SKM-1 treated with dmso at 0.1 percent for 144 hours (cell line): ENCODE measurements at regions not wholly inside any gene's neighbourhood (a gene's known extent, or its start where the extent isn't known, plus 50 kb on each side); places are given as distances from the start of the nearest gene placed in this dataset.
"Not testable (repeated sequence)": the region's sequence is repeated elsewhere in the genome, so short reads cannot be mapped to it uniquely, and the experiment has no call there.

ENCODE experiments used
- DNase-seq: peaks from one replicate; lab custom pipeline; 2025; ENCODE audit not compliant: unreplicated experiment; lab: John Stamatoyannopoulos, UW

GRCh38 chr20:1757606-1758512 is 100.3 kb upstream of the SIRPG start:
- no peak for DNase-seq

DNA sequence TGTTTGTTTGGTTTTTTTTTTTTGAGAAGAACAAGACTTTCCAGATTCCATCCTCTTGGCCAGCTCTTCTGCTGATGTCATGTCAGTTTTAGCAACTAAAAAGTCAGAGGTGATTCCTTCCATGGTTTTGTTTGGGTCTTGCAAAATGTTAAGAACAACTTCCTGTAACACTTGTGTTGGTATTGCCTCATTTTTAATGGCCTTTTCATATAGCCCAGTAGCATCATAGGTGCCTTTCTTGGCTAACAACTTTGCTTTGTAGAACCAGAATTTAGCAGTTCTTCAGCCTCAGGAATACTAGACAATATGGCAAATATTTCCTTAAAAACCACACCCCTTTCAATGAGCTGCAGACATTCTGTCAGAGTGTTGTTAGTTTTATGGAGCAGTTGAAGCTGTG is 99.5 kb upstream of the SIRPG start:
- DNase-seq, result peak; percentile 56

DNA sequence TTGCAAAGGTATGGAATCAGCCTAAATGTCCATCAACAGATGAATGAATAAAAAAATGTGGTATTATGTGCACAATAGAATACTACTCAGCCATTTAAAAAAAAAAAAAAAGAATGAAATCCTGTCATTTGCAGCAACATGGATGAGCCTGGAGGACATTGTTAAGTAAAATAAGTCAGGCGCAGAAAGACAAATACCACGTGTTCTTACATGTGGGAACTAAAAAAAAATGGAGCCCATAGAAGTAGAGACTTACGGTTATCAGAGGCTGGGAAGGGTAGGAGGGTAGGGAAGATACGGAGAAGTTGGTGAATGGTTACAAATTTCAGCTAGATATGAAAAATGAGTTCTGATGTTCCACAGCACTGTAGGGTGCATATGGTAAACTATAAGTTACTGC is 97.2 kb upstream of the SIRPG start:
- DNase-seq, result no peak

DNA sequence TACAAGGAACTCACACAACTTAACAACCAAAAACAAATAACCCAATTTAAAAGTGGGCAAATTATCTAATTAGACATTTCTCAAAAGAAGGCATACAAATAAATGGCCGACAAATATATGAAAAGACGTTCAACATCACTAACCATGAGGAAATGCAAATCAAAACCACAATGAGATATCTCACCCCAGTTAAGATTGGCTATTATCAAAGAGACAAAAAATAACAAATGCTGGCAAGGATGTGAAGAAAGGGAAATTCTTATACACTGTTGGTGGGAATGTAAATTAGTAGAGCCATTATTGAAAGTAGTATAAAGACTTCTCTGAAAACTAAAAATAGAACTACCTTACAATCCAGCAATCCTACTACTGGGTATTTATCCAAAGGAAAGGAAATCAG is 96.7 kb upstream of the SIRPG start:
- no peak for DNase-seq

DNA sequence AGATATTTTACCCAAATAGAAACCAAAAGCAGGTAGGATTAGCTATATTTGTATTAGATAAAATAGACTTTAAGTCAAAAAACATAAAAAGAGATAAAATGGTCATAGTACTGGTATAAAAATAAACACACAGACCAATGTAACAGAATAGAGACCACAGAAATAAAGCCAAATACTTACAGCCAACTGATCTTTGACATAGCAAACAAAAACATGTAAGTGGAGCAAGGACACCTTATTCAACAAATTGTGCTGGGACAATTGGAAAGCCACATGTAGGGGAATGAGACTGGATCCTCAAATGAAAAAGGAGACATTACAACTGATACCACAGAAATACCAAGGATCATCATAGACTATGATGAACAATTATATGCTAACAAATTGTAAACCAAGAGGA is 94.5 kb upstream of the SIRPG start:
- DNase-seq, result no peak

GRCh38 chr20:1748777-1749176 is 91.2 kb upstream of the SIRPG start:
- DNase-seq, result no peak

DNA sequence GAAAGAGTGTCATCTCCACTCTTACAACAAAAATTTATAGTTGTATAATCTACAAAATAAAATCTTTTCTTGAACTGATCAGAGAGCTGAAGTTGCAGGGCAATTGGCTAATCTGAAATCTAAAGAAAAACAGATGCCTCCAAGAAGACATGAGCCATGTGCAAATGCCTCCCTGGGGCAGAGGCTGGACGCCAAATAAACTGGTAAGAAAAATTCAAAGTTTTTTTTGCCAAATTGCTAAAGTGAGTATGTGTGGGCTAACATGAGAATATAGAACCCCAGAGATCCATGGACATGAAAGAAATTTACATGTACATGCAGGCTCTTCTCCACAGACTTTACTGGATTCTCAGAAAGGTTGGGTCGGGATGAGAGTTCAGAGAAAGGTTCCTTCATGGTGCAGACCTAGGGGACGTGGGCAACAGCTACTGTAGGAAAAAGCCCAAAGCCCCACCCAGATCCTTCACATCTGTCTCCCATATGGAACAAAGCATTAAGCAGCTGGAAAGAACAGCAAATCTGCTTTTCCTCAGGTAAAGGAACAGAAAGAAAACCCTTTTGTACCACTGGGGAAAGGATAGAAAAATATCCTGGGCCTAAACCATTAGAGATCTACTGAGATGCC is 90.5 kb upstream of the SIRPG start:
- no peak for DNase-seq

- DNase-seq, result not testable (repeated sequence)
Measured at GRCh38 chr20:1742049-1742434, 84.5 kb upstream of the SIRPG start.

DNA sequence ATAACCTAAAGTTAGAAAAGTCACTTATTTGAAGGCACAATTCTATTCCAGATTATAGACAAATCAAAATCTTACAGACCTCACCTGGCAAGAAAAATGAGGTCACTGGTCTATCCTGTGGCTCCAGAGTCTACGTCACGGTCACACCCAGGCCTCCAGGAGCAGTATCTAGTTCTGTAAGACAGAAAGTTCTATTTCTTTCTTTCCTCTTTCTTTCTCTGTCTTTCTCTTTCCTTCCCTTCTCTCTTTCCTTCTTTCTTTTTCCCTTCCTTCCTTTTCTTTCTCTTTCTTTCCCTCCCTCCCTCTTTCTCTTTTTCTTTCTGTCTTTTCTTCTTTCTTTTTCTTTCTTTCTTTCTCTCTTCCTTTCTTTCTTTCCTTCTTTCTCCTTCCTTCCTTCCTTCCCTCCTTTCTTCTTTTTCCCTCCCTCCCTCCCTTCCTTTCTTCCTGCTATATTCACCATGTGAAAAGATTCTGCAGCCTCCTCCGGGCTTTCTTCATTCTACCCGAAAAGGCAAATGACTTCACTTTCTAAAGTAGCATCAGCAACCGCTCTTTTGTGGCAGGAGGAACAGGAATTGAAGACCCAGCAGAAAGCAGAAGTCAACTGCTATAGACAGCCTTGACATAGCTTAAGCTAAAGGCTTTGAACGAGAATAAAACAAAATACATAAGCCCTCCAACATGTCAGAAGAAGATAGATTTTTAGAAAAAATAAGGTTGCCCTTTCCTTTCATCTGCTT is 83.9 kb upstream of the SIRPG start:
- peak; percentile 45 for DNase-seq

- DNase-seq, result no peak
Measured at GRCh38 chr20:1737134-1737533, 79.6 kb upstream of the SIRPG start.

DNA sequence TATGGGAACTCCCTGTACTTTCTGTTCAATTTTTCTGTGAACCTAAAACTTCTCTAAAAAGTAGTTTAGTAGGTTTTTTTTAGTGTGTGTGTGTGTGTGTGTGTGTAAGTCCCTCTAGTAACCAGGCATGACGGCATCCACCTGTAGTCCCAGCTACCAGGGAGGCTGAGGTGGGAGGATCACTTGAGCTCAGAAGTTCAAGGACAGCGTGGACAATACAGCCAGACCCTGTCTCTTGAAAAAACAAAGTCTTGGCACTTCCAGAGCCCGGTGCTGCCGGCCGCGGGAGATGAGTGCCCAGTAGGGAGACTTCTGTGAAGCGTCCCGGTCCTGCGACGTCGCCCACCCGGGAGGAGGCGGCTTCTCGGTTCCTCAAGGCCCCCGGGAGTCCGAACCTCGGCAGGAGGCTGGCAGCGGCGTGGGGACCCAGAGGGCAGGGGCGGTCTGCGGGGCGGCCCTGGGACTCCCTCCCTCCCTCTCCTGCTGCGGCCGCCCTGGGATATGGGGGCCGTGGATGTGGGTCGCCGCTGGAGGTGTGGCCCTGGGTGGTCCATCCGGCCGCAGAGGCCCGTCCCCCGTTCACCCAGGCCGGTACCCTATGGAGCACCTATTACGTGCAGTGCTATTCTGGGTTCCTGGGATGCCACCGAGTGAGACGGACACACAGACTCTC is 78.0 kb upstream of the SIRPG start:
- no peak for DNase-seq

GRCh38 chr20:1734269-1734858 is 76.8 kb upstream of the SIRPG start:
- DNase-seq, result no peak

DNA sequence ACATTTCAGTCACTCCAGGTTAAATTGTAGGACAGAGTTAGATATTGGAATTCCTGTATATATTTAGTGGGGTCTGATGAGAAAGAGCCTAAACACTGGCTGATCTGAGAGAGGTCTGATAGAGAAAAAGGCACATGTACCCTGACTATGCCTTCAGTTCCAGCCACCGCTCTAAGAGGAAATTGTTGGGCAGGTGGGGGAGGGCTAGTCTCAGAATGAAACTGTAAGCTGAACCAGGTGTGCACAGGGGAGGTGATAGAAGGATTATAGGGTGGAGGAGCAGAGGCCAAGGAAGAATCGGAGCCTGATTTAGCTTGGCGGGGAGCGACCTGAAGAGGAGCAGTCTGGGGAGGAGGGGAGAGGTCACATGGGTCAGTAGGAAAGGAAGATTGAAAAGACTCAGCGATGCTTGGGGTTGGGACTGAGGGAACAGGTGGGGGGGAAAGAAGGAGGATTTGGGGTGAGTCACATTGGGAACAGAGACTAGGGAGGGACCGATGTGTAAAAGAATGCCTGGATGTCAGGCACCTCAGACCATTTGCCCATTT is 74.3 kb upstream of the SIRPG start:
- not testable (repeated sequence) for DNase-seq

GRCh38 chr20:1730981-1731711 is 73.6 kb upstream of the SIRPG start:
- DNase-seq, result not testable (repeated sequence)

GRCh38 chr20:1727303-1727702 is 69.7 kb upstream of the SIRPG start:
- not testable (repeated sequence) for DNase-seq

- no peak for DNase-seq
Measured at GRCh38 chr20:1724901-1725300, 67.3 kb upstream of the SIRPG start.

DNA sequence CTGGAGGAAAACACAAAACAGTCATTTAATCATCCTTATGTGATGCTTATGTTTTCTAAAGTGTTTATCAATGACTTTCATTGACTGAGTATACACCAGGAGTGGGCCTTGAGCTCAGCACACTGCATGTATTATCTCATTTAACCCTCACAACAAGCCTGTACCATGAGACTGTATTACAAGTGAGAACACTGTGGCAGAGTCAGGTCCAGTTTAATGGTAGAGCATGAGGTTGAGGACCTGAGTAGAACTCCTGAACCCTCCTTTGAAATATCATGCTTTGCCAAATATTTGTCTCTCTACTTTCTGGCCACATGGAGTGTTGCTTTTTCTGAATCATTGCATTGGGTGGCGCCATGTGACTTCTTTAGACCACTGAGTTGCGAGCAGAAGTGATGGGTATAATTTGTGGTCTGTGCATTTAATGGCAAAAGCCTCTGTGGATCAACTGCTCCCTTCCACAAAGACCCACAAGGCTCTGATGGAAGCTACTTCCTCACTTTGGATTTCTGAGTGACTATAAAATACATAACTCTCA is 65.0 kb upstream of the SIRPG start:
- no peak for DNase-seq

DNA sequence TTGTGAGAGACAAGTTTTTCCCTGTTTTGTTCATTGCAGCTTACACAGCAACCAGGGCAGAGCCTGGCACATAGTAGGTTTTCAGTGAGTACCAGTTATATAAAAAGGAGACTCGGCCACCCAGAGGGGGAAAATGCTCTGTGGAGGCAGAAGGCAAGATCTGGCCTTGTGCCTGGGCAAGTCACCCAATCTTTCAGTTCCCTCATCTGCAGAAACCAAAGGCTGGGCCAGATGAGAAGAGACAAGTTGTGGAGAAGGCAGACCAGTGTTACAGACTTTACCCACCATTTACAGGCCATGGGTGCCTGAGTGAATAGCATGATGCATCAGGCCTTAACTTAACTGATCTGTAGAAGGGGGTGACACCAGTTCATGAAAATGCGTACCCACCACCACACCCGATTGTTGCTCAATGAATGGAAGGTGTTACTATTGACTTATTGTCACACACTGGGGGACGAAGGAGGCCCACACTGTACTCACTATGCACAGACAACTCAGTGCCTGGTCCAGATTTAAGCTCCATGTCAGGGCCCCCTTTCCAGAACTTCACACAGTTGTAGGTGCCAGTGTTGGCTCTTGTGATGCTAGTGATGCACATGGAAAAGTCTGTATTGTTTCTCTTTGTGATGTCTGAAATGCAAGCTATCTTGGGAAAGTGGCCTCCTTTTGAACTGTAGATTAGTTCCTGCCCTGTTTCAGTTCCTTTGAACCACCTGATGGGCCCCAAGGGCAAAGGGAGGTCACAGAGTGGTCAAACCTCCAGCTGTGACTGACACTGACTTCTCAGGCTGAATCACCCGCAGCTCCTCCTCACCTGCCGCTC is 64.3 kb upstream of the SIRPG start:
- no peak for DNase-seq
